Heart left ventricle (tissue), 13 donors: ENCODE measurements at regions not wholly inside any gene's neighbourhood (a gene's known extent, or its start where the extent isn't known, plus 50 kb on each side); places are given as distances from the start of the nearest gene placed in this dataset.

Source experiments
- POLR2A ChIP-seq, 2 donors: fragments of 450-650 bp; IDR thresholded peaks; one replicate each; pipeline ENCODE4 v1.6.1; 2017; ENCODE audit warnings: antibody characterized with exemption in 2 of 2, mild to moderate bottlenecking in 2 of 2, moderate library complexity in 2 of 2
- TF ChIP-seq, protein P1 (sequence below), 12 donors: fragments of 200-600 bp; sonication (generic) in 4 of 12; IDR thresholded peaks; one replicate each; pipeline versions ENCODE4 v1.5.0 to v1.8.0; 2018 to 2022; ENCODE audit warnings: antibody characterized with exemption in 12 of 12, mild to moderate bottlenecking in 5 of 12
- donor health status: ischemic (EF 13 %, LVEDD 7.1; RV severe dilation, severe dysfunction).
- donor health status: DM: no; HTN: yes; CAD: no.
- donor health status: DM: no; HTN: no; CAD: no.
- donor health status: ischemic (EF 25% LVEDD 6.9; RV normal size, moderate dysfunction).
- donor health status: ischemic (EF 25% LVEDD 5.7; RV mildly dilated, moderate dysfunction).
- donor health status: ischemic (EF 35%, LVEDD 5.7; RV mildly dilated, moderate dysfunction).
- donor health status: nonischemic (EF 11% LVEDD 7.7; RV severe dilation, severe dysfunction).
- donor health status: DM: yes; HTN: yes; CAD: no.
- donor health status: PGD.
- donor health status: ischemic (EF 29% LVEDD 5.4; RV normal size, mild dysfunction).
- donor health status: nonischemic (EF 23%, LVEDD 6.1; RV moderate dilation, normal function).

GRCh38 chr15:34682674-34683073 lies 72.1 kb downstream of the GJD2 start:
- TF ChIP-seq, protein P1, sequence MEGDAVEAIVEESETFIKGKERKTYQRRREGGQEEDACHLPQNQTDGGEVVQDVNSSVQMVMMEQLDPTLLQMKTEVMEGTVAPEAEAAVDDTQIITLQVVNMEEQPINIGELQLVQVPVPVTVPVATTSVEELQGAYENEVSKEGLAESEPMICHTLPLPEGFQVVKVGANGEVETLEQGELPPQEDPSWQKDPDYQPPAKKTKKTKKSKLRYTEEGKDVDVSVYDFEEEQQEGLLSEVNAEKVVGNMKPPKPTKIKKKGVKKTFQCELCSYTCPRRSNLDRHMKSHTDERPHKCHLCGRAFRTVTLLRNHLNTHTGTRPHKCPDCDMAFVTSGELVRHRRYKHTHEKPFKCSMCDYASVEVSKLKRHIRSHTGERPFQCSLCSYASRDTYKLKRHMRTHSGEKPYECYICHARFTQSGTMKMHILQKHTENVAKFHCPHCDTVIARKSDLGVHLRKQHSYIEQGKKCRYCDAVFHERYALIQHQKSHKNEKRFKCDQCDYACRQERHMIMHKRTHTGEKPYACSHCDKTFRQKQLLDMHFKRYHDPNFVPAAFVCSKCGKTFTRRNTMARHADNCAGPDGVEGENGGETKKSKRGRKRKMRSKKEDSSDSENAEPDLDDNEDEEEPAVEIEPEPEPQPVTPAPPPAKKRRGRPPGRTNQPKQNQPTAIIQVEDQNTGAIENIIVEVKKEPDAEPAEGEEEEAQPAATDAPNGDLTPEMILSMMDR (IDR thresholded peaks at IDR 0.05) = no peak
- no peak for TF ChIP-seq POLR2A (IDR thresholded peaks at IDR 0.05)
